K562 (cell line): ENCODE measurements at regions not wholly inside any gene's neighbourhood (a gene's known extent, or its start where the extent isn't known, plus 50 kb on each side); places are given as distances from the start of the nearest gene placed in this dataset.
A peak's percentile ranks its signal among the peaks of the same experiment; 100 is the strongest.

Experiments used
- ARNT ChIP-seq, 2 experiments: fragments of 450-650 bp; IDR thresholded peaks; 2 replicates each; pipeline ENCODE4 v1.6.1; 2016; ENCODE audit warnings: mild to moderate bottlenecking in 1 of 2
- BDP1 ChIP-seq: IDR thresholded peaks from 3 replicates; pipeline ENCODE4 v1.6.1; 2011; ENCODE audit not compliant: insufficient read length, insufficient read depth
- BRF1 ChIP-seq: IDR thresholded peaks from 3 replicates; pipeline ENCODE4 v1.6.1; 2011; ENCODE audit warnings: borderline replicate concordance, mild to moderate bottlenecking; ENCODE audit not compliant: insufficient read length; ENCODE audit errors: extremely low read depth
- CBX1 ChIP-seq: sonication (generic); IDR thresholded peaks from 2 replicates; pipeline ENCODE4 v1.6.1; 2016; ENCODE audit warnings: antibody characterized with exemption, low read depth, mild to moderate bottlenecking
- ERF ChIP-seq: fragments of 450-650 bp; formaldehyde crosslinking; IDR thresholded peaks from 2 replicates; pipeline ENCODE4 v1.4.0; 2020; ENCODE audit warnings: mild to moderate bottlenecking, mixed read lengths
- FOSL1 ChIP-seq: fragments of 200-800 bp; sonication (Bioruptor generic); conservative IDR thresholded peaks from 2 replicates; pipeline ENCODE4 v1.6.1; 2016; ENCODE audit warnings: missing genetic modification characterization, missing compliant biosample characterization
- FOXJ2 ChIP-seq: fragments of 200-800 bp; sonication (Bioruptor generic); IDR thresholded peaks from 2 replicates; pipeline ENCODE4 v1.6.1; 2016; ENCODE audit warnings: missing genetic modification characterization, missing compliant biosample characterization
- FOXK1 ChIP-seq: sonication (generic); formaldehyde crosslinking; IDR thresholded peaks from 2 replicates; pipeline ENCODE4 v1.8.0; 2022; ENCODE audit warnings: missing genetic modification reagents, mild to moderate bottlenecking, borderline replicate concordance
- GATA2 ChIP-seq: sonication (generic); formaldehyde crosslinking; IDR thresholded peaks from 2 replicates; pipeline ENCODE4 v1.4.0; 2020; ENCODE audit warnings: mild to moderate bottlenecking, missing genetic modification reagents
- KDM5B ChIP-seq: fragments of 200-600 bp; sonication (generic); IDR thresholded peaks from 2 replicates; pipeline ENCODE4 v1.6.1; 2012; ENCODE audit warnings: low read depth, mild to moderate bottlenecking, moderate library complexity, low read length, control low read depth, inconsistent platforms; ENCODE audit not compliant: insufficient replicate concordance
- NBN ChIP-seq: fragments of 450-650 bp; IDR thresholded peaks from 2 replicates; pipeline ENCODE4 v1.6.1; 2016; ENCODE audit warnings: low read depth, mild to moderate bottlenecking
- NCOA2 ChIP-seq, 2 experiments: fragments of 450-650 bp; IDR thresholded peaks; 2 replicates each; pipeline ENCODE4 v1.6.1; 2018; ENCODE audit warnings: mild to moderate bottlenecking in 2 of 2, moderate library complexity in 1 of 2; ENCODE audit not compliant: partially characterized antibody in 2 of 2
- PHB2 ChIP-seq: fragments of 450-650 bp; IDR thresholded peaks from 2 replicates; pipeline ENCODE4 v1.6.1; 2017; ENCODE audit warnings: low read depth
- PHF8 ChIP-seq: fragments of 200-600 bp; sonication (generic); IDR thresholded peaks from 2 replicates; pipeline ENCODE4 v1.6.1; 2012; ENCODE audit warnings: mixed run types, mild to moderate bottlenecking, inconsistent platforms, low read length, moderate library complexity, borderline replicate concordance
- PRMT5 ChIP-seq: sonication (generic); formaldehyde crosslinking; IDR thresholded peaks from 2 replicates; pipeline ENCODE4 v1.5.0; 2020; ENCODE audit warnings: missing genetic modification reagents
- SIN3A ChIP-seq, 2 experiments: fragments of 150-350 bp in 1 of 2; IDR thresholded peaks; 2 replicates each; pipeline ENCODE4 v1.6.1; 2011 to 2016; ENCODE audit warnings: borderline replicate concordance in 2 of 2, low read depth in 2 of 2, low read length in 2 of 2, mild to moderate bottlenecking in 2 of 2, moderate library complexity in 2 of 2; ENCODE audit not compliant: control insufficient read depth in 1 of 2
- SMARCA5 ChIP-seq: fragments of 450-650 bp; IDR thresholded peaks from 2 replicates; pipeline ENCODE4 v1.6.1; 2016
- TRIM24 ChIP-seq, 2 experiments: fragments of 450-650 bp; IDR thresholded peaks; 2 replicates each; pipeline ENCODE4 v1.6.1; 2016
- WHSC1 ChIP-seq: IDR thresholded peaks from one replicate; pipeline ENCODE4 v1.6.1; 2012; ENCODE audit warnings: low read length, control low read depth, inconsistent platforms
- ZBTB9 ChIP-seq: fragments of 450-650 bp; formaldehyde crosslinking; IDR thresholded peaks from 2 replicates; pipeline ENCODE4 v1.4.0; 2020; ENCODE audit warnings: mild to moderate bottlenecking, moderate library complexity
- ZKSCAN1 ChIP-seq: fragments of 150-350 bp; IDR thresholded peaks from 2 replicates; pipeline ENCODE4 v1.6.1; 2016; ENCODE audit warnings: low read depth, low read length
- ZNF134 ChIP-seq: fragments of 250-450 bp; sonication (Bioruptor Pico); conservative IDR thresholded peaks from 2 replicates; pipeline ENCODE4 v1.4.0; 2020
- ZNF589 ChIP-seq: fragments of 200-800 bp; sonication (Bioruptor generic); IDR thresholded peaks from 2 replicates; pipeline ENCODE4 v1.6.1; 2016; ENCODE audit warnings: low read depth, missing genetic modification characterization, missing compliant biosample characterization
- ZNF785 ChIP-seq: fragments of 250-450 bp; sonication (Bioruptor Pico); IDR thresholded peaks from 2 replicates; pipeline ENCODE4 v1.4.0; 2020; ENCODE audit warnings: mild to moderate bottlenecking
- ZSCAN32 ChIP-seq: fragments of 450-650 bp; formaldehyde crosslinking; IDR thresholded peaks from 2 replicates; pipeline ENCODE4 v1.4.0; 2020; ENCODE audit warnings: mild to moderate bottlenecking, moderate library complexity
- TF ChIP-seq, protein P1 (sequence below): fragments of 250-450 bp; sonication (Bioruptor Pico); IDR thresholded peaks from 2 replicates; pipeline ENCODE4 v1.5.0; 2022; ENCODE audit warnings: mild to moderate bottlenecking
- TF ChIP-seq, protein P2 (sequence below): fragments of 450-650 bp; IDR thresholded peaks from 2 replicates; pipeline ENCODE4 v1.7.0; 2016; ENCODE audit warnings: borderline replicate concordance

GRCh38 chr2:43021791-43022509, 204.5 kb downstream of the ZFP36L2 start (continued):
- no peak for TF ChIP-seq SIN3A (IDR thresholded peaks at IDR 0.05; ENCODE audit: borderline replicate concordance in 2 of 2, control insufficient read depth in 1 of 2, low read depth in 2 of 2, low read length in 2 of 2)
- no peak for TF ChIP-seq ZKSCAN1
- TF ChIP-seq ERF (CRISPR knock-in tag), result no peak
- TF ChIP-seq ZBTB9 (CRISPR knock-in tag), result no peak
- no peak for TF ChIP-seq NCOA2 (IDR thresholded peaks at IDR 0.05; ENCODE audit: partially characterized antibody in 2 of 2)
- no peak for TF ChIP-seq NBN
- no peak for TF ChIP-seq PHB2
- TF ChIP-seq TRIM24 (IDR thresholded peaks at IDR 0.05), result 0 out of 4 replicates have a peak, but pooled peaks of 1 of the 2 experiments have one; percentile 26
- TF ChIP-seq FOXK1 (CRISPR knock-in tag), result no peak
- no peak for TF ChIP-seq FOSL1
- TF ChIP-seq KDM5B, result no peak
- TF ChIP-seq BRF1, result no peak
- TF ChIP-seq WHSC1, result no peak
- TF ChIP-seq ZNF589, result no peak
- no peak for TF ChIP-seq SMARCA5
- no peak for TF ChIP-seq FOXJ2 (tag)
- TF ChIP-seq ZNF785, result no peak
- TF ChIP-seq CBX1, result peak; percentile 79; the same call in 1 of the 2 replicates
- no peak for TF ChIP-seq ARNT (IDR thresholded peaks at IDR 0.05)
- TF ChIP-seq, protein P1, sequence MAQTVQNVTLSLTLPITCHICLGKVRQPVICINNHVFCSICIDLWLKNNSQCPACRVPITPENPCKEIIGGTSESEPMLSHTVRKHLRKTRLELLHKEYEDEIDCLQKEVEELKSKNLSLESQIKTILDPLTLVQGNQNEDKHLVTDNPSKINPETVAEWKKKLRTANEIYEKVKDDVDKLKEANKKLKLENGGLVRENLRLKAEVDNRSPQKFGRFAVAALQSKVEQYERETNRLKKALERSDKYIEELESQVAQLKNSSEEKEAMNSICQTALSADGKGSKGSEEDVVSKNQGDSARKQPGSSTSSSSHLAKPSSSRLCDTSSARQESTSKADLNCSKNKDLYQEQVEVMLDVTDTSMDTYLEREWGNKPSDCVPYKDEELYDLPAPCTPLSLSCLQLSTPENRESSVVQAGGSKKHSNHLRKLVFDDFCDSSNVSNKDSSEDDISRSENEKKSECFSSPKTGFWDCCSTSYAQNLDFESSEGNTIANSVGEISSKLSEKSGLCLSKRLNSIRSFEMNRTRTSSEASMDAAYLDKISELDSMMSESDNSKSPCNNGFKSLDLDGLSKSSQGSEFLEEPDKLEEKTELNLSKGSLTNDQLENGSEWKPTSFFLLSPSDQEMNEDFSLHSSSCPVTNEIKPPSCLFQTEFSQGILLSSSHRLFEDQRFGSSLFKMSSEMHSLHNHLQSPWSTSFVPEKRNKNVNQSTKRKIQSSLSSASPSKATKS (CRISPR knock-in tag), result no peak
- no peak for TF ChIP-seq GATA2 (CRISPR knock-in tag)
- TF ChIP-seq, protein P2, sequence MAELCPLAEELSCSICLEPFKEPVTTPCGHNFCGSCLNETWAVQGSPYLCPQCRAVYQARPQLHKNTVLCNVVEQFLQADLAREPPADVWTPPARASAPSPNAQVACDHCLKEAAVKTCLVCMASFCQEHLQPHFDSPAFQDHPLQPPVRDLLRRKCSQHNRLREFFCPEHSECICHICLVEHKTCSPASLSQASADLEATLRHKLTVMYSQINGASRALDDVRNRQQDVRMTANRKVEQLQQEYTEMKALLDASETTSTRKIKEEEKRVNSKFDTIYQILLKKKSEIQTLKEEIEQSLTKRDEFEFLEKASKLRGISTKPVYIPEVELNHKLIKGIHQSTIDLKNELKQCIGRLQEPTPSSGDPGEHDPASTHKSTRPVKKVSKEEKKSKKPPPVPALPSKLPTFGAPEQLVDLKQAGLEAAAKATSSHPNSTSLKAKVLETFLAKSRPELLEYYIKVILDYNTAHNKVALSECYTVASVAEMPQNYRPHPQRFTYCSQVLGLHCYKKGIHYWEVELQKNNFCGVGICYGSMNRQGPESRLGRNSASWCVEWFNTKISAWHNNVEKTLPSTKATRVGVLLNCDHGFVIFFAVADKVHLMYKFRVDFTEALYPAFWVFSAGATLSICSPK, result no peak
- no peak for TF ChIP-seq BDP1
- no peak for TF ChIP-seq ZNF134 (CRISPR knock-in tag)
- no peak for TF ChIP-seq PRMT5 (CRISPR knock-in tag)
- no peak for TF ChIP-seq ZSCAN32
- TF ChIP-seq PHF8, result no peak
